Renal cortex interstitium (tissue), 11 donors: ENCODE measurements at regions not wholly inside any gene's neighbourhood (a gene's known extent, or its start where the extent isn't known, plus 50 kb on each side); places are given as distances from the start of the nearest gene placed in this dataset.
"Not testable (repeated sequence)": the region's sequence is repeated elsewhere in the genome, so short reads cannot be mapped to it uniquely, and the experiment has no call there.

Source experiments
- DNase-seq, 11 donors: peaks; one replicate each; pipeline ENCODE4 v3.0.0-alpha.2; 2013; ENCODE audit warnings: low read depth in 9 of 11, low spot score in 4 of 11; ENCODE audit errors: extremely low read depth in 1 of 11

- no peak for DNase-seq
Measured at GRCh38 chr11:23856654-23857053, 640.2 kb upstream of the LUZP2 start.

GRCh38 chr11:23859087-23859486 lies 637.8 kb upstream of the LUZP2 start:
- no peak for DNase-seq

GRCh38 chr11:23861615-23862014 lies 635.2 kb upstream of the LUZP2 start:
- DNase-seq = no peak

- no peak for DNase-seq
Measured at GRCh38 chr11:23865341-23865975, 631.4 kb upstream of the LUZP2 start.

- DNase-seq = no peak
Measured at GRCh38 chr11:23866641-23867040, 630.2 kb upstream of the LUZP2 start.

GRCh38 chr11:23869671-23870070 lies 627.2 kb upstream of the LUZP2 start:
- DNase-seq = no peak

GRCh38 chr11:23873406-23873805 lies 623.4 kb upstream of the LUZP2 start:
- DNase-seq = no peak

- no peak for DNase-seq
Measured at GRCh38 chr11:23875176-23875850, 621.5 kb upstream of the LUZP2 start.

- not testable (repeated sequence) for DNase-seq
Measured at GRCh38 chr11:23883426-23884048, 613.3 kb upstream of the LUZP2 start.

- no peak for DNase-seq
Measured at GRCh38 chr11:23884341-23884740, 612.5 kb upstream of the LUZP2 start.

- DNase-seq = no peak
Measured at GRCh38 chr11:23885801-23886200, 611.1 kb upstream of the LUZP2 start.

- not testable (repeated sequence) for DNase-seq
Measured at GRCh38 chr11:23887122-23887521, 609.7 kb upstream of the LUZP2 start.

GRCh38 chr11:23893126-23893525 lies 603.7 kb upstream of the LUZP2 start:
- DNase-seq = no peak

GRCh38 chr11:23897453-23898286 lies 599.2 kb upstream of the LUZP2 start:
- no peak for DNase-seq

- DNase-seq = no peak
Measured at GRCh38 chr11:23903044-23903704, 593.7 kb upstream of the LUZP2 start.

- no peak for DNase-seq
Measured at GRCh38 chr11:23919455-23919854, 577.4 kb upstream of the LUZP2 start.

- DNase-seq = no peak
Measured at GRCh38 chr11:23923357-23923756, 573.5 kb upstream of the LUZP2 start.

GRCh38 chr11:23924226-23924625 lies 572.6 kb upstream of the LUZP2 start:
- peak in 2 of 11 donors; percentile 1 to 3 for DNase-seq

GRCh38 chr11:23931443-23931842 lies 565.4 kb upstream of the LUZP2 start:
- DNase-seq = no peak
